HCT116 (cell line): ENCODE measurements at regions not wholly inside any gene's neighbourhood (a gene's known extent, or its start where the extent isn't known, plus 50 kb on each side); places are given as distances from the start of the nearest gene placed in this dataset.
"Not testable (repeated sequence)": the region's sequence is repeated elsewhere in the genome, so short reads cannot be mapped to it uniquely, and the experiment has no call there.

ENCODE experiments used
- ATAC-seq: fragments of 200-7000 bp; cut with Tn5 transposase; 2 replicates; pipeline ENCODE4 v1.9.1; 2020; ENCODE audit warnings: mild to moderate bottlenecking, moderate library complexity
- BruUV-seq: library from RNA; stranded (reverse); fragments of 400-500 nt; replicated peaks from 2 replicates; lab custom pipeline; 2021; lab: Mats Ljungman, UMichigan
- CTCF ChIA-PET: fragments of 300-600 bp; sonication (Branson Sonifier 250); formaldehyde crosslinking; loops from one replicate; lab custom pipeline; 2021; ENCODE audit warnings: antibody characterized with exemption; lab: Charles Lee
- POLR2A ChIA-PET: fragments of 300-600, 350-600 bp; sonication (Branson Sonifier 250); formaldehyde crosslinking; loops from one replicate; lab custom pipeline; 2021; ENCODE audit warnings: antibody characterized with exemption; lab: Charles Lee
- RAD21 ChIA-PET, 2 experiments: fragments of 300-600 bp; sonication (Branson Sonifier 250); formaldehyde crosslinking; loops; one replicate each; lab custom pipeline; 2023; ENCODE audit warnings: low total read pairs in 2 of 2; ENCODE audit not compliant: uncharacterized antibody in 2 of 2, unreplicated experiment in 2 of 2, low non-redundant PET in 1 of 2; lab: Charles Lee
- DNase-seq: peaks from one replicate; pipeline ENCODE4 v3.0.0-alpha.2; 2010; ENCODE audit warnings: low read depth, low spot score
- H2AFZ ChIP-seq: fragments of 200-600 bp; shearing (Covaris generic), sonication (generic); 2 replicates; pipeline ENCODE4 v1.6.1; 2017; ENCODE audit warnings: low read depth, mixed run types, mixed read lengths, antibody characterized with exemption, low read length; ENCODE audit not compliant: poor library complexity, severe bottlenecking
- H3K27ac ChIP-seq: 2 replicates; pipeline ENCODE4 v1.5.1; 2012; ENCODE audit warnings: low read depth, low read length
- H3K27me3 ChIP-seq: fragments of 200-600 bp; sonication (generic); 2 replicates; pipeline ENCODE4 v1.6.1; 2016; ENCODE audit warnings: mixed run types, low read length, mixed read lengths; ENCODE audit not compliant: insufficient read depth
- H3K36me3 ChIP-seq, 2 experiments: fragments of 200-500 bp in 1 of 2; fragments of 200-600 bp in 1 of 2; sonication (Bioruptor generic) in 1 of 2; sonication (generic) in 1 of 2; 2 replicates each; pipeline versions ENCODE4 v1.5.1 to v1.6.1; 2014 to 2016; ENCODE audit warnings: low read length in 2 of 2, inconsistent platforms in 1 of 2, mixed read lengths in 1 of 2, mixed run types in 1 of 2; ENCODE audit not compliant: insufficient read depth in 2 of 2, control insufficient read depth in 1 of 2
- H3K4me1 ChIP-seq, 2 experiments: fragments of 200-600 bp in 1 of 2; sonication (generic) in 1 of 2; 2 replicates each; pipeline versions ENCODE4 v1.5.1 to v1.6.1; 2012 to 2017; ENCODE audit warnings: low read length in 2 of 2, inconsistent platforms in 1 of 2, mild to moderate bottlenecking in 1 of 2, mixed read lengths in 1 of 2, mixed run types in 1 of 2, moderate library complexity in 1 of 2; ENCODE audit not compliant: insufficient read depth in 2 of 2, control insufficient read depth in 1 of 2
- H3K4me2 ChIP-seq: fragments of 200-600 bp; sonication (generic); 2 replicates; pipeline ENCODE4 v1.6.1; 2017; ENCODE audit warnings: mixed run types, low read length, mixed read lengths
- H3K4me3 ChIP-seq, 2 experiments: fragments of 200-600 bp in 1 of 2; sonication (generic) in 1 of 2; replicated peaks in 1 of 2; 2 replicates each; pipeline ENCODE4 v1.5.1; 2011 to 2016; ENCODE audit warnings: low read length in 2 of 2, control low read depth in 1 of 2, low read depth in 1 of 2, mild to moderate bottlenecking in 1 of 2, mixed read lengths in 1 of 2, mixed run types in 1 of 2
- H3K79me2 ChIP-seq: fragments of 200-600 bp; sonication (generic); 2 replicates; pipeline ENCODE4 v1.6.1; 2017; ENCODE audit warnings: mild to moderate bottlenecking, mixed run types, low read length, moderate library complexity, mixed read lengths; ENCODE audit not compliant: insufficient read depth
- H3K9ac ChIP-seq: fragments of 200-600 bp; sonication (generic); 2 replicates; pipeline ENCODE4 v1.6.1; 2016; ENCODE audit warnings: low read length, mixed read lengths
- H3K9me2 ChIP-seq: fragments of 200-600 bp; sonication (generic), shearing (Covaris generic); 2 replicates; pipeline ENCODE4 v1.6.1; 2017; ENCODE audit warnings: mixed run types, mild to moderate bottlenecking, moderate library complexity; ENCODE audit not compliant: insufficient read depth
- H3K9me3 ChIP-seq, 2 experiments: fragments of 200-500 bp in 1 of 2; fragments of 200-600 bp in 1 of 2; sonication (Bioruptor generic) in 1 of 2; sonication (generic) in 1 of 2; 2 replicates each; pipeline ENCODE4 v1.6.1; 2014 to 2017; ENCODE audit warnings: low read length in 2 of 2, mixed read lengths in 2 of 2, inconsistent platforms in 1 of 2, low read depth in 1 of 2, mild to moderate bottlenecking in 1 of 2, mixed run types in 1 of 2, moderate library complexity in 1 of 2; ENCODE audit not compliant: control insufficient read depth in 1 of 2, insufficient read depth in 1 of 2
- H4K20me1 ChIP-seq: fragments of 200-600 bp; sonication (generic), shearing (Covaris generic); 2 replicates; pipeline ENCODE4 v1.6.1; 2017; ENCODE audit warnings: mixed run types, mild to moderate bottlenecking, moderate library complexity; ENCODE audit not compliant: insufficient read depth
- ELF1 ChIP-seq: IDR thresholded peaks from 2 replicates; pipeline ENCODE4 v1.6.1; 2012; ENCODE audit warnings: low read depth, borderline replicate concordance
- MAX ChIP-seq: IDR thresholded peaks from 2 replicates; pipeline ENCODE4 v1.6.1; 2012
- POLR2A ChIP-seq: IDR thresholded peaks from 2 replicates; pipeline ENCODE4 v1.7.0; 2011; ENCODE audit warnings: borderline replicate concordance; ENCODE audit not compliant: insufficient read depth, insufficient read length; ENCODE audit errors: extremely low read depth
- POLR2AphosphoS5 ChIP-seq: IDR thresholded peaks from 2 replicates; pipeline ENCODE4 v1.6.1; 2011; ENCODE audit warnings: mild to moderate bottlenecking, low read depth, low read length, moderate library complexity
- RAD21 ChIP-seq: IDR thresholded peaks from 2 replicates; pipeline ENCODE4 v1.6.1; 2012; ENCODE audit warnings: low read depth, mild to moderate bottlenecking
- SIN3A ChIP-seq: IDR thresholded peaks from 2 replicates; pipeline ENCODE4 v1.6.1; 2012; ENCODE audit warnings: low read depth
- YY1 ChIP-seq: IDR thresholded peaks from 2 replicates; pipeline ENCODE4 v1.6.1; 2011; ENCODE audit warnings: low read length, low read depth, moderate library complexity, mild to moderate bottlenecking; ENCODE audit not compliant: insufficient replicate concordance; ENCODE audit errors: extremely low read depth
- ZFX ChIP-seq: fragments of 450-650 bp; IDR thresholded peaks from 2 replicates; pipeline ENCODE4 v1.6.1; 2017
- intact Hi-C: fragments of 100-400 bp; cut with micrococcal nuclease; formaldehyde crosslinking; loops from 2 replicates; pipeline ENCODE4 v1.10.0; 2022

DNA sequence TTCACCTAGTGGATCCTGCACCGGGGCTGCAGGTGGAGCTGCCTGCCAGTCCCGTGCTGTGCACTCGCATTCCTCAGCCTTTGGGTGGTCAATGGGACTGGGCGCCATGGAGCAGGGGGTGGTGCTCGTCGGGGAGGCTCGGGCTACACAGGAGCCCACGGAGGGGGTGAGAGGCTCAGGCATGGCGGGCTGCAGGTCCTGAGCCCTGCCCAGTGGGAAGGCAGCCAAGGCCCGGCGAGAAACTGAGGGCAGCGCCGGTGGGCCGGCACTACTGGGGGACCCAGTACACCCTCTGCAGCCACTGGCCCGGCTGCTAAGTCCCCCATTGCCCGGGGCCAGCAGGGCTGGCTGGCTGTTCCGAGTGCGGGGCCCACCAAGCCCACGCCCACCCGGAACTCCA lies 401.0 kb upstream of the CDH9 start:
- H3K9me2 ChIP-seq, CTCF ChIA-PET, RAD21 ChIA-PET, H3K79me2 ChIP-seq, H3K4me3 ChIP-seq, ATAC-seq, intact Hi-C loops, H3K4me2 ChIP-seq, H3K4me1 ChIP-seq, DNase-seq, H3K9ac ChIP-seq, POLR2A ChIA-PET, H2AFZ ChIP-seq, BruUV-seq, H3K27ac ChIP-seq, H3K9me3 ChIP-seq, H4K20me1 ChIP-seq, H3K27me3 ChIP-seq, H3K36me3 ChIP-seq: not testable (repeated sequence)

GRCh38 chr5:27437594-27438200 lies 399.3 kb upstream of the CDH9 start:
- Histone ChIP-seq H3K36me3 (no peaks in the 10 kb centered on the region), H2AFZ (no peak overlapping the region), H3K27ac (no peak overlapping the region), H3K79me2 (no peaks in the 10 kb centered on the region), H3K4me3 (no peak overlapping the region), H3K9me2 (no peaks in the 10 kb centered on the region), H3K9ac (no peak overlapping the region), H3K27me3 (no peaks in the 10 kb centered on the region), H4K20me1 (no peaks in the 10 kb centered on the region), H3K9me3 (peaks cover under 1 to 5% of the 10 kb centered on the region in 2 experiments; a peak in 2 of 4 replicates), H3K4me1 (no peaks in the 10 kb centered on the region), H3K4me2 (no peak overlapping the region)
- ChIA-PET RAD21 (no interaction called here), CTCF (no interaction called here), POLR2A (no interaction called here)
- intact Hi-C loops = no loop called here
- DNase-seq = no peak
- no TSS peak for BruUV-seq
- ATAC-seq = no peak
- TF ChIP-seq ELF1 (no peak), POLR2AphosphoS5 (no peak), MAX (no peak), YY1 (no peak), SIN3A (no peak), RAD21 (no peak), ZFX (no peak), POLR2A (no peak)
